ENCODE measurements at regions not wholly inside any gene's neighbourhood (a gene's known extent, or its start where the extent isn't known, plus 50 kb on each side); places are given as distances from the start of the nearest gene placed in this dataset.
A peak's percentile ranks its signal among the peaks of the same experiment; 100 is the strongest.

DNA sequence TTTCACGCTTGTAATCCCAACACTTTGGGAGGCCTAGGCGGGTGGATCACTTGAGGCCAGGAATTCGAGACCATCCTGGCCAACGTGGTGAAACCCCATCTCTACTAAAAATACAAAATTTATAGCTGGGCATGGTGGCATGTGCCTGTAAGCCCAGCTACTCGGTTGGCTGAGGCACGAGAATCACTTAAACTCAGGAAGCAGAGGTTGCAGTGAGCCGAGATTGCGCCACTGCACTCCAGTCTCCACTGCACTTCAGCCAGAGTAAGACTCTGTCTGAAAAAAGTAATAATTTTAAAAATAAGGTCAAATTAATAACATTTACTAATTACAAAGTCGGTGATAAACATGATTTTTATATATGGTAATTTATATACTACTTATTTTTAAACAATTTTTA, 155.9 kb downstream of the AXIN2 start (continued):
- TF ChIP-seq CHD2 (IDR thresholded peaks at IDR 0.05; ENCODE audit: low read depth, low read length) = no peak
- TF ChIP-seq MEIS2 (IDR thresholded peaks at IDR 0.05; ENCODE audit: partially characterized antibody) = no peak
- TF ChIP-seq LARP7 (IDR thresholded peaks at IDR 0.05) = no peak
- TF ChIP-seq ZNF57 (CRISPR knock-in tag; IDR thresholded peaks at IDR 0.05) = no peak
- TF ChIP-seq CC2D1A (IDR thresholded peaks at IDR 0.05) = no peak
- TF ChIP-seq ZNF3 (CRISPR knock-in tag; IDR thresholded peaks at IDR 0.05) = no peak
- TF ChIP-seq, protein P1, sequence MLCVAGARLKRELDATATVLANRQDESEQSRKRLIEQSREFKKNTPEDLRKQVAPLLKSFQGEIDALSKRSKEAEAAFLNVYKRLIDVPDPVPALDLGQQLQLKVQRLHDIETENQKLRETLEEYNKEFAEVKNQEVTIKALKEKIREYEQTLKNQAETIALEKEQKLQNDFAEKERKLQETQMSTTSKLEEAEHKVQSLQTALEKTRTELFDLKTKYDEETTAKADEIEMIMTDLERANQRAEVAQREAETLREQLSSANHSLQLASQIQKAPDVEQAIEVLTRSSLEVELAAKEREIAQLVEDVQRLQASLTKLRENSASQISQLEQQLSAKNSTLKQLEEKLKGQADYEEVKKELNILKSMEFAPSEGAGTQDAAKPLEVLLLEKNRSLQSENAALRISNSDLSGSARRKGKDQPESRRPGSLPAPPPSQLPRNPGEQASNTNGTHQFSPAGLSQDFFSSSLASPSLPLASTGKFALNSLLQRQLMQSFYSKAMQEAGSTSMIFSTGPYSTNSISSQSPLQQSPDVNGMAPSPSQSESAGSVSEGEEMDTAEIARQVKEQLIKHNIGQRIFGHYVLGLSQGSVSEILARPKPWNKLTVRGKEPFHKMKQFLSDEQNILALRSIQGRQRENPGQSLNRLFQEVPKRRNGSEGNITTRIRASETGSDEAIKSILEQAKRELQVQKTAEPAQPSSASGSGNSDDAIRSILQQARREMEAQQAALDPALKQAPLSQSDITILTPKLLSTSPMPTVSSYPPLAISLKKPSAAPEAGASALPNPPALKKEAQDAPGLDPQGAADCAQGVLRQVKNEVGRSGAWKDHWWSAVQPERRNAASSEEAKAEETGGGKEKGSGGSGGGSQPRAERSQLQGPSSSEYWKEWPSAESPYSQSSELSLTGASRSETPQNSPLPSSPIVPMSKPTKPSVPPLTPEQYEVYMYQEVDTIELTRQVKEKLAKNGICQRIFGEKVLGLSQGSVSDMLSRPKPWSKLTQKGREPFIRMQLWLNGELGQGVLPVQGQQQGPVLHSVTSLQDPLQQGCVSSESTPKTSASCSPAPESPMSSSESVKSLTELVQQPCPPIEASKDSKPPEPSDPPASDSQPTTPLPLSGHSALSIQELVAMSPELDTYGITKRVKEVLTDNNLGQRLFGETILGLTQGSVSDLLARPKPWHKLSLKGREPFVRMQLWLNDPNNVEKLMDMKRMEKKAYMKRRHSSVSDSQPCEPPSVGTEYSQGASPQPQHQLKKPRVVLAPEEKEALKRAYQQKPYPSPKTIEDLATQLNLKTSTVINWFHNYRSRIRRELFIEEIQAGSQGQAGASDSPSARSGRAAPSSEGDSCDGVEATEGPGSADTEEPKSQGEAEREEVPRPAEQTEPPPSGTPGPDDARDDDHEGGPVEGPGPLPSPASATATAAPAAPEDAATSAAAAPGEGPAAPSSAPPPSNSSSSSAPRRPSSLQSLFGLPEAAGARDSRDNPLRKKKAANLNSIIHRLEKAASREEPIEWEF (CRISPR knock-in tag; IDR thresholded peaks at IDR 0.05) = no peak

DNA sequence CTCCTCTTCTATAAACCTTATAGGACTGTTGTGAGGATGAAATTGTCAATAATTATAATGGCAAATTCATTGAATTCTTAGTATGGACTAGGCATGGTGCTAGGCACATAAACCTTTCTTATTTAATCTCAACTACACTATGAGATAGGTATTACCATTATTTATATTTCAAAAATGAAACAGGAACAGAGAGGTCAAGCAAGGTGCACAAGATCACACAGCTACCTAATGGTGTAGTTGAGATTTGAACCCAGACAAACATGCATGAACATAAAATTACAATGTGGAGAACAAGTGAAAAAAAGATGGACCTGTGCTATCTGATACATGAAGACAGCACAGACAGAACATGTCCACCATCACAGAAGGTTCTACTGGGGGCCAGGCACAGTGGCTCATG, 156.7 kb downstream of the AXIN2 start:
- DNase-seq (ENCODE audit: extremely low read depth in 1 of 4, low spot score in 3 of 4) (no peak), FAIRE-seq (no peak), ATAC-seq (no peak)
- Histone ChIP-seq H3K27ac (ENCODE audit: extremely low read depth, low read depth, low read length) (no peak overlapping the region), H3K4me1 (replicated peaks in 1 of 2; ENCODE audit: control insufficient read depth in 2 of 2, insufficient read depth in 2 of 2, low read length in 2 of 2) (no peaks in the 10 kb centered on the region), H3K36me3 (ENCODE audit: control insufficient read depth, insufficient read depth, low read length) (no peaks in the 10 kb centered on the region), H3K27me3 (ENCODE audit: control insufficient read depth in 2 of 2, insufficient read depth in 2 of 2, low read length in 2 of 2) (peaks cover 0 to 6% of the 10 kb centered on the region in 2 experiments; a peak in 2 of 5 replicates), H3K9ac (ENCODE audit: insufficient read depth in 1 of 2, low read depth in 2 of 2, low read length in 2 of 2) (no peak overlapping the region), H4K20me1 (replicated peaks; ENCODE audit: control insufficient read depth, insufficient read depth, low read length) (no peaks in the 10 kb centered on the region), H2AFZ (ENCODE audit: low read depth, low read length) (no peak overlapping the region), H3K9me1 (ENCODE audit: control insufficient read depth, insufficient read depth, low read length) (peaks cover 2% of the 10 kb centered on the region), H3K4me3 (no peak overlapping the region), H3K79me2 (ENCODE audit: control insufficient read depth, insufficient read depth, low read length) (no peaks in the 10 kb centered on the region), H3K9me3 (replicated peaks; ENCODE audit: control insufficient read depth, insufficient read depth, low read depth, low read length) (no peaks in the 10 kb centered on the region), H3K4me2 (ENCODE audit: insufficient read depth, low read length) (no peak overlapping the region)
- ChIA-PET POLR2A (no interaction called here), CTCF (ENCODE audit: low intra/inter-chr PET ratio) (no interaction called here)
- TF ChIP-seq ZFP36 (IDR thresholded peaks at IDR 0.05; ENCODE audit: low read depth, low read length, partially characterized antibody) = peak; percentile 69
- no peak for TF ChIP-seq PHF21A (IDR thresholded peaks at IDR 0.05; ENCODE audit: borderline replicate concordance, low read depth)
- TF ChIP-seq MEF2D (tag; conservative IDR thresholded peaks at IDR 0.05; ENCODE audit: low read depth) = no peak
- peak; percentile 93 for TF ChIP-seq RBM25 (IDR thresholded peaks at IDR 0.05; ENCODE audit: low read depth, low read length, severe bottlenecking)
- TF ChIP-seq ZFX (CRISPR knock-in tag; IDR thresholded peaks at IDR 0.05) = no peak
- peak; percentile 67 for TF ChIP-seq BCOR (IDR thresholded peaks at IDR 0.05)
- intact Hi-C loops (cut with micrococcal nuclease) (no loop called here), in situ Hi-C loops (cut with MboI) (no loop called here)
- no TSS peak for BruUV-seq (replicated peaks)
